ENCODE measurements at regions not wholly inside any gene's neighbourhood (a gene's known extent, or its start where the extent isn't known, plus 50 kb on each side); places are given as distances from the start of the nearest gene placed in this dataset.

DNA sequence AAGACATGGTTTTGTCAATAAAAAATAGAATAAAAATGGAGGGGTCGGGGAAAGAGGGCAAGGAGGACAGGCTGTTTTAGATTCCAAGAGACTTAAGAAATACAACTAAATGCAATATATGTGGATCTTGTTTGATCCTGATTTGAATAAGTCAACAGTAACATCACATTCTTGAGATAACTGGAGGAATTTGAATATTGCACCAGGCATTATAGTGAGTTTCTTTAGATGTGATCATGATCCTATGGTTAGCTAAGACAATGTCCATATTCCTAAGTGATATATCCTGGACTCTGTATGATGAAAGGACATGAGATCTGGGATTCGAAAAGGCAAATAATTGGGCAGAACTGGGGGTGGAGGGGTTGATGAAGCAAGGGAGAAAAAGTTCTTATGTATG lies 311.8 kb downstream of the PLPP3 start:
- H3K4me3 ChIP-seq, result no peak overlapping the region
- no peak for DNase-seq (ENCODE audit: low spot score)
- no peak overlapping the region for H3K27ac ChIP-seq
- H3K27me3 ChIP-seq, result no peaks in the 10 kb centered on the region
- no peaks in the 10 kb centered on the region for H3K4me1 ChIP-seq
- H3K9me3 ChIP-seq, result no peaks in the 10 kb centered on the region
- H3K36me3 ChIP-seq, result no peaks in the 10 kb centered on the region
- TF ChIP-seq, protein P1, sequence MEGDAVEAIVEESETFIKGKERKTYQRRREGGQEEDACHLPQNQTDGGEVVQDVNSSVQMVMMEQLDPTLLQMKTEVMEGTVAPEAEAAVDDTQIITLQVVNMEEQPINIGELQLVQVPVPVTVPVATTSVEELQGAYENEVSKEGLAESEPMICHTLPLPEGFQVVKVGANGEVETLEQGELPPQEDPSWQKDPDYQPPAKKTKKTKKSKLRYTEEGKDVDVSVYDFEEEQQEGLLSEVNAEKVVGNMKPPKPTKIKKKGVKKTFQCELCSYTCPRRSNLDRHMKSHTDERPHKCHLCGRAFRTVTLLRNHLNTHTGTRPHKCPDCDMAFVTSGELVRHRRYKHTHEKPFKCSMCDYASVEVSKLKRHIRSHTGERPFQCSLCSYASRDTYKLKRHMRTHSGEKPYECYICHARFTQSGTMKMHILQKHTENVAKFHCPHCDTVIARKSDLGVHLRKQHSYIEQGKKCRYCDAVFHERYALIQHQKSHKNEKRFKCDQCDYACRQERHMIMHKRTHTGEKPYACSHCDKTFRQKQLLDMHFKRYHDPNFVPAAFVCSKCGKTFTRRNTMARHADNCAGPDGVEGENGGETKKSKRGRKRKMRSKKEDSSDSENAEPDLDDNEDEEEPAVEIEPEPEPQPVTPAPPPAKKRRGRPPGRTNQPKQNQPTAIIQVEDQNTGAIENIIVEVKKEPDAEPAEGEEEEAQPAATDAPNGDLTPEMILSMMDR (IDR thresholded peaks at IDR 0.05), result no peak

- Histone ChIP-seq H3K36me3 (no peaks in the 10 kb centered on the region), H3K4me1 (no peaks in the 10 kb centered on the region), H3K9me3 (no peaks in the 10 kb centered on the region)
These were observed 313.0 kb downstream of the PLPP3 start for GRCh38 chr1:56266359-56266758.

GRCh38 chr1:56265216-56265615 lies 314.1 kb downstream of the PLPP3 start:
- no peak for DNase-seq (ENCODE audit: low spot score)
- Histone ChIP-seq H3K4me1 (no peaks in the 10 kb centered on the region), H3K4me3 (no peak overlapping the region), H3K27me3 (no peaks in the 10 kb centered on the region), H3K36me3 (no peaks in the 10 kb centered on the region), H3K27ac (no peak overlapping the region), H3K9me3 (peaks cover 0 to 5% of the 10 kb centered on the region in 2 donors)
- TF ChIP-seq, protein P1 (IDR thresholded peaks at IDR 0.05), result no peak

More at GRCh38 chr1:56266359-56266758, 313.0 kb downstream of the PLPP3 start:
- TF ChIP-seq, protein P1 (IDR thresholded peaks at IDR 0.05), result no peak
- no peak overlapping the region for H3K27ac ChIP-seq
- no peak overlapping the region for H3K4me3 ChIP-seq
- no peak for DNase-seq (ENCODE audit: low spot score)
- no peaks in the 10 kb centered on the region for H3K27me3 ChIP-seq

DNA sequence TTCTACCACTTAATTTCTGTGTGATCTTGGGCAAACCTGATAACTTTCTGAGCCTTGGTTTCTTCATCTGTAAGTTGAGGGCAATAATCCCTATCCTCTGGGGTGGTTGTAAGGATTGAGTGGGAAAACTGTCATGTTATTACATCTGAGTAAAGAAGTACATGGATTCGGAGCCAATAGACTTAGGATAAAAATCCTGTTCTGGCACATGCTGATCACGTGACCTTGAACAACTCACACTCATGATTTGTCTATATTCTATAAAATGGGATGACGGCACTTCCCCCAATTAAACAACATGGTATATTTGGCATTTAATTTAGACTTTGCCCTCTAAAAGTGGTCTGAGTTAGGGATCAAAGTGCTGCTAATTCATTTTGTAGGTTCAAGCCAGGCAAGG lies 315.5 kb downstream of the PLPP3 start:
- TF ChIP-seq, protein P1 (IDR thresholded peaks at IDR 0.05), result no peak
- Histone ChIP-seq H3K4me3 (no peak overlapping the region), H3K9me3 (peaks cover 0 to 9% of the 10 kb centered on the region in 2 donors), H3K4me1 (no peaks in the 10 kb centered on the region), H3K36me3 (no peaks in the 10 kb centered on the region), H3K27me3 (no peaks in the 10 kb centered on the region), H3K27ac (no peak overlapping the region)
- no peak for DNase-seq (ENCODE audit: low spot score)

GRCh38 chr1:56258371-56258770 lies 321.0 kb downstream of the PLPP3 start:
- TF ChIP-seq, protein P1 (IDR thresholded peaks at IDR 0.05), result no peak
- Histone ChIP-seq H3K27ac (no peak overlapping the region), H3K4me1 (peaks cover 0 to 18% of the 10 kb centered on the region in 2 donors), H3K4me3 (no peak overlapping the region), H3K36me3 (no peaks in the 10 kb centered on the region), H3K9me3 (peaks cover 0 to 9% of the 10 kb centered on the region in 2 donors), H3K27me3 (no peaks in the 10 kb centered on the region)
- DNase-seq (ENCODE audit: low spot score), result no peak

GRCh38 chr1:56257726-56258125 lies 321.6 kb downstream of the PLPP3 start:
- no peak for DNase-seq (ENCODE audit: low spot score)
- H3K4me3 ChIP-seq, result no peak overlapping the region
- H3K36me3 ChIP-seq, result no peaks in the 10 kb centered on the region
- H3K9me3 ChIP-seq, result peaks cover 0 to 9% of the 10 kb centered on the region in 2 donors
- peaks cover 0 to 18% of the 10 kb centered on the region in 2 donors for H3K4me1 ChIP-seq
- TF ChIP-seq, protein P1 (IDR thresholded peaks at IDR 0.05), result no peak
- H3K27ac ChIP-seq, result no peak overlapping the region
- no peaks in the 10 kb centered on the region for H3K27me3 ChIP-seq
